Brain microvascular endothelial cell (primary cell): ENCODE measurements at regions not wholly inside any gene's neighbourhood (a gene's known extent, or its start where the extent isn't known, plus 50 kb on each side); places are given as distances from the start of the nearest gene placed in this dataset.

ENCODE experiments used
- DNase-seq: peaks from one replicate; pipeline ENCODE4 v3.0.0-alpha.2; 2020
- H3K27ac ChIP-seq: fragments of 250-450 bp; sonication (Bioruptor Pico); 2 replicates; pipeline ENCODE4 v1.5.1; 2020; ENCODE audit warnings: mild to moderate bottlenecking, moderate library complexity
- H3K27me3 ChIP-seq: fragments of 250-450 bp; sonication (Bioruptor Pico); replicated peaks from 2 replicates; pipeline ENCODE4 v1.5.1; 2020; ENCODE audit warnings: mild to moderate bottlenecking
- H3K36me3 ChIP-seq: fragments of 250-450 bp; sonication (Bioruptor Pico); replicated peaks from 2 replicates; pipeline ENCODE4 v1.5.1; 2020; ENCODE audit warnings: mild to moderate bottlenecking
- H3K4me3 ChIP-seq: 2 replicates; pipeline ENCODE4 v1.5.1; 2011; ENCODE audit warnings: low read depth, mild to moderate bottlenecking, control low read depth, low read length, moderate library complexity
- CTCF ChIP-seq: IDR thresholded peaks from 2 replicates; pipeline ENCODE4 v1.5.1; 2011; ENCODE audit warnings: low read depth, mild to moderate bottlenecking, moderate library complexity, low read length, control low read depth, inconsistent platforms; ENCODE audit errors: missing control alignments
- in situ Hi-C: cut with HindIII; loops from 2 replicates; pipeline ENCODE4 v1.10.0; 2017; ENCODE audit warnings: low sequenced_read_pairs, low pct_ligation_motif_present

GRCh38 chr9:28967226-28967625 lies 1393.9 kb upstream of the C9orf72 start:
- DNase-seq = no peak
- TF ChIP-seq CTCF = no peak
- Histone ChIP-seq H3K27me3 (no peaks in the 10 kb centered on the region), H3K4me3 (no peak overlapping the region), H3K36me3 (no peaks in the 10 kb centered on the region), H3K27ac (no peak overlapping the region)
- in situ Hi-C loops = no loop called here

DNA sequence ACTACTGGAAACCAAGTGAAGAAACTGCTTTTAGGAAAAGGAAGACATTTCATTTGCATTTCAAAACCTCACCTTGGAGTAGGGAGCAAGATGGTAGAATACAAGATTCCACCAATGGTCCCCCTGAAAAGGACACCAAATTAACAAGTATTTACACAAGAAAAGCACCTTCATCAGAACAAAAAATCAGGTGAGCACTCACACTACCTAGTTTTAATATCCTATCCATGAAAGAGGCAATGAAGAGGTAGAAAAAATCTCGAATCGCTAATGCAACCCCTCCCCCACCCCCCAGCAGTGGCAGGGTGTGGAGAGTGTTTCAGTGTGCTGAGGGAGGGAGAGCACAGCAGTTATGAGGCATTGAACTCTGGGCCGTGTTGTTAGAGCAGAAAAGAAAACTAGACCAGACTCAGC lies 1397.0 kb upstream of the C9orf72 start:
- Histone ChIP-seq H3K36me3 (no peaks in the 10 kb centered on the region), H3K27ac (no peak overlapping the region), H3K4me3 (no peak overlapping the region), H3K27me3 (no peaks in the 10 kb centered on the region)
- no peak for TF ChIP-seq CTCF
- no peak for DNase-seq
- in situ Hi-C loops = no loop called here

GRCh38 chr9:28971881-28972280 lies 1398.6 kb upstream of the C9orf72 start:
- H3K36me3 ChIP-seq = no peaks in the 10 kb centered on the region
- in situ Hi-C loops = no loop called here
- no peak overlapping the region for H3K27ac ChIP-seq
- TF ChIP-seq CTCF = no peak
- no peak overlapping the region for H3K4me3 ChIP-seq
- no peak for DNase-seq
- H3K27me3 ChIP-seq = no peaks in the 10 kb centered on the region

- Histone ChIP-seq H3K4me3 (no peak overlapping the region), H3K36me3 (no peaks in the 10 kb centered on the region), H3K27ac (no peak overlapping the region), H3K27me3 (no peaks in the 10 kb centered on the region)
- DNase-seq = no peak
- TF ChIP-seq CTCF = no peak
- in situ Hi-C loops = no loop called here
These were observed 1403.0 kb upstream of the C9orf72 start for GRCh38 chr9:28976250-28976649.

DNA sequence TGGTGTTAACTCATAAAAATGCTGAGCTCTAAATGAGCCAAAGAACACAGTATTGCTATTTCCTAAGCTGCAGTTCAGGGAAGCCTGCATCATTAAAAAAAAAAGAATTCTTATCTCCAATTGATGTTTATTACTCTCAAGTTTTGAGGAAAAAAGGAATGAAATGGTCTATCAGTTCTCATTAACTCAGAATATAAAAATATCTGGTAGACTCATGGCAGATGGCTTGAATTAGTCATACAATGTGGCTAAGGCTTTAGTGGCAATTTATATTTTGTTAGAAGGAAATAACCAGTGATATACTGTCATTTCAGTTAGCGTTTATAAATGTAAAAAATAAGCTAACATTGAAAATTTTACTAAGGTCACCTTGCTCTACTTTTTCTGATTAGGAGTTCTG lies 1403.4 kb upstream of the C9orf72 start:
- no peak for DNase-seq
- Histone ChIP-seq H3K27ac (no peak overlapping the region), H3K36me3 (no peaks in the 10 kb centered on the region), H3K27me3 (no peaks in the 10 kb centered on the region), H3K4me3 (no peak overlapping the region)
- in situ Hi-C loops = no loop called here
- no peak for TF ChIP-seq CTCF

- TF ChIP-seq CTCF = no peak
- DNase-seq = no peak
- H3K4me3 ChIP-seq = no peak overlapping the region
- H3K36me3 ChIP-seq = no peaks in the 10 kb centered on the region
- no peaks in the 10 kb centered on the region for H3K27me3 ChIP-seq
- in situ Hi-C loops = no loop called here
- no peak overlapping the region for H3K27ac ChIP-seq
These were observed 1407.8 kb upstream of the C9orf72 start for GRCh38 chr9:28981129-28981528.
